Stimulated activated CD4-positive, alpha-beta T cell treated with anti-CD3 and anti-CD28 coated beads, Interleukin-1b, Interleukin-23, amount 100 ng/mL, for 1 hour (primary cell): ENCODE measurements at regions not wholly inside any gene's neighbourhood (a gene's known extent, or its start where the extent isn't known, plus 50 kb on each side); places are given as distances from the start of the nearest gene placed in this dataset.
A peak's percentile ranks its signal among the peaks of the same experiment; 100 is the strongest.
"Not testable (repeated sequence)": the region's sequence is repeated elsewhere in the genome, so short reads cannot be mapped to it uniquely, and the experiment has no call there.

Experiments
- DNase-seq, 2 donors: peaks; one replicate each; pipeline ENCODE4 v3.0.0-alpha.2; 2020; ENCODE audit warnings: low read depth in 2 of 2

DNA sequence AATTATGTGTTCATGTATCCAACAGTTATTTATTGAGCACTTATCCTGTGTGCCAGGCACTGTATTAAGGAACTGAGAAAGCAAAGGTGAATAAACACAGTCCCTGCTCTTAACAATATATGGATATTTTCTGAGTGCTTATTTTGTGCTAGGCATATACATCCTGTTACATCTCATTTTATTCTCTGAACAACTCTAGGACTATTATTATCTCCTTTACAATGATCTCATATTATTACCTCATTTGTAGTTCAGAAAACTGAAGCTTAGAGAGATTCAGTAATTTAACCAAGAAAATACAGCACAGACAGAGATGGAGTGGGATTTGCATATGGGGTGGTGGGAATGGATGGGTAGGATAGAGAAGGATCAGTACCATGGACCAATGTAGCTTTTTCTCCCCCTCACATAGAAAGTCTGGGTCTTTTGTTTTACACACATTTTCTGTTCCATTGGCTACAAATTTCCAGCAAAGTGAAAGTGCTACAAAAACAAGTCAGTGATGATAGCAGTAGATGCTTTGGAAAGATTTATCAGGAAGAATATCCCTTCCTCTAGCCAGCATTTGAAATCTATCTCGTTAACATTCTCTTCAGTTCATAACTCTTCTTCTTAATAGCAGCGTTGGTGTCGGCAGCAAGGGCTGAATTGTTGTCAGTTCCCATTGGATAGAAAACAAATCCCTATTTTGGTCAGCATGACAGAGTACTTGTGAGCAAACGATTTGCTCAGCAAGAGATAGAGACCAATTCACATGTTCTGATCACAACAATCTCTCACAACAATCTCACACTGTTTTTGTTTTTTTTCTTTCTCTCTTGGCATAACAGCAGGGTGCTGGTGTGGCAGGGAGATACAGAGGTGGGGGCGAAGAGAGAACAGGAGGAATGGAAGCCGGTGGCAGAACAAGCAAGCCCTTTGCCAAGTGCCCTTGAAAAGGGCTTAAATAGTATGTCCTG is 102.2 kb upstream of the KCTD1 start:
- DNase-seq = no peak

DNA sequence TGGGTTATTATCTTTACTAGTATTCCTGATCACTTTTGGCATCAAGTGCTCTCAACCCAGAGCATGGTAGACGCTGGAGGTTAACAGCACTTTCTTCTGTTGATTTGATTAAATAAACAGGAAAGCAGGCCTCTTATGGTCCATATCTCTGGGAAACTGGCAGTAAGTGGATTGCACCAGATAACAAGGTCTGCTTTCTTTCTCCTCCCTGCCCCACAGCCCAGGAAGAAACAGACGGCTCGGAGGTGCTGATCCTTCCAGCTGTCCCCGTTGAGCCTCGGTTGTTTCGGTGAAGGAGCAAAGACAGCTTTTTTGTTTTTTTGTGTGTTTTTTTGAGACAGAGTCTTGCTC is 100.8 kb upstream of the KCTD1 start:
- DNase-seq = no peak

DNA sequence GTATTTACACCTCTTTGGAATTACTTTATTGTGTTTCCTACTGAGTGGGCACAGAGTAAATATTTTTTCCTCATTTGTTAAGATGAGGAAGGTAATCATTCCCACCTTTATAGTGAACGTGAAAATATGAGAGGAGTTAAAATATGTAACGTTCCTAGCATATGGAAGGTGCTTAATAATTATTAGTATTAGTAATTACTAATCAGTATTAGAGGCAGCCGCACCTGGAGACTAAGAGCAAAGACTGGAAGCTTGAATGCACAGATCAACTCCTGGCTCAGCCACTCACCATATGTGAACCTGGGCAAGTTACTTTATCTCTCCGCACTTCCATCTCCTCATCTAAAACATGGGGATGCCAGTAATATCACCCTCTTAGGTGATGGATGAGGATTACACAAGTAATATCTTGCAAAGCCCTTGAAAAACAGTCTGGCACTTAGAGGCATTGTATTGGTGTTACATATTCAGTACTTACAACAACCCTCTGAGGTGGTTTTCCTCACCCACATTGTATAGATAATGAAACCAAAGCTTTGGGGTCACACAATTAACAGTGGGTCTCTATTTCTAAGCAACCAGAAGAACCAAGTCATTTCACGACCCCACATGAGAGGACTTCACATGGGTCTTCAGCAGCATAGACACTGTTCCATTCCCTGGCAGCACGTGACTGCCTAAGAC is 100.3 kb upstream of the KCTD1 start:
- DNase-seq = no peak

DNA sequence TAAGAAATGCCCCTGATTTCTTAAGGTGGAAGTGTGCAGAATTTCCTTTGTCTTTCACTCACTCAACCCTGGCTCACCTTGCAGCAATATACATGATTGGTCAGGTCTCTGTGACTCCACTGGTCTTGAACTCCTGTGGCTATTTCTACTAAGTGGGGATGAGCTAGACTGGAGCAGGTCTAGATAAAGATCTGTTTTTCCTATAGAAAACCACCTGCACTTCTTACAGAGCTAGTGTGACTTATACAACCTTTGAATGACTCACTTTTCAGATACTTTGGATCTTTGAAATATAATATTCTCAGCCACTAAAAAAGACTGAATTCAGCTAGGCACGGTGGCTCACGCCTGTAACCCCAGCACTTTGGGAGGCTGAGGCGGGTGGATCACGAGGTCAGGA is 98.5 kb upstream of the KCTD1 start:
- DNase-seq = no peak

DNA sequence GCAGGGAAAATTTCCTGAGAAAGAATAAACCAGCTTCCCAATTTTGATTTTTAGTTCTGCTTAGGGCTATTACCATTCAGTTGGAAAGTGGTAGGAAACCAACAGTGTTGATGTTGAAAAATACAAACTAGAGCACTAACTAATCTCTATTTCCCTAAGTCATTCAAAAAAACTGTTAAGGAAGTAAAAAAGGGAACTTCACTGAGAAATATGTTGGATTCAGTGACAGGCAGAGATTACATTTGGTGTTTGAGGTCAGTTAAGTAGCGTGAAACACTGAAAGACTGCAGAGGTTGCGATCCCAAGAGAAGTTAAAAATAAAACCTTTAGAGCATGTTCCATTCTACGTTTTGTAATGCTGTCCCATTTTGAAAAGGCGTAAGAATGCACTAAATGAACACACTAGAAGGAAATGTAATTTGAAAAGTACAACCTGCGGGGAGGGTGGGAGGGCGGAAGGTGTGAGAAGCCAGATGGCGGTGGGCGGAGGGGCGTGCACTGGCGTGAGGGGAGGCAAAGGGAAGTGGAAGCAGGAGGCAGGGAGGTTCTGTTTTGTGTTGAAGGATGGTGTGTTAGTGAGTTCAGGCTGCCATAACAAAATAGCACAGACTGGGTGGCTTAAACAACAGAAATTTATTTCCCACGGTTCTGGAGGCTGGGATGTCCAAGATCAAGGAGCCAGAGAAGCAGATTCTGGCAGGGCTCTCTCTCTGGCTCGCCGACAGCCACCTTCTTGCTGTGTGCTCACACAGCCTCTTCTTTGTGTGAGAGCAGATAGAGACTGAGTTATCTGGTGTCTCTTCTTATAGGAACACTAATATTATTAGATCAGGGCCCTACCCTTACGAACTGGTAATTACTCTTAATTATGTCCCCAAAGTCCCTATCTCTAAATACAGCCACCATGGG is 94.3 kb upstream of the KCTD1 start:
- no peak for DNase-seq

DNA sequence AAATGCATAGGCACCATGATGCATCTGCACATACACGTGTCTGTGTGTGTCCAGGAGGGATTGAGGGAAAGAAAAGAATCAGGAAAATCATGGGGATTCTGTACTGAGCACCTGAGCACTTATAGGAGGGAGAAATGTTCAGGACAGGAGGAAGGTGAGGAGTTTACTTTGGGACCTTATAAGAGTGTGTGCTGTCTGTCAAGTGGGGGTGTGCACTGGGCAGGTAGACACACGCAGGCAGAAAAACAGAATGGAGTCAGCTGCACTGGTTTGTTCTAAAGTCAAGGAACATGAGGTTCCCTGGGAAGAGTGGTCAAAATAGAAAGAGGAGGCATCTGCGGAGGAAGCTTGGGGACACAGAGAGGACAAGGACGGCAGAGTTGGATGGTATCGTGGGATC is 92.2 kb upstream of the KCTD1 start:
- DNase-seq = no peak

DNA sequence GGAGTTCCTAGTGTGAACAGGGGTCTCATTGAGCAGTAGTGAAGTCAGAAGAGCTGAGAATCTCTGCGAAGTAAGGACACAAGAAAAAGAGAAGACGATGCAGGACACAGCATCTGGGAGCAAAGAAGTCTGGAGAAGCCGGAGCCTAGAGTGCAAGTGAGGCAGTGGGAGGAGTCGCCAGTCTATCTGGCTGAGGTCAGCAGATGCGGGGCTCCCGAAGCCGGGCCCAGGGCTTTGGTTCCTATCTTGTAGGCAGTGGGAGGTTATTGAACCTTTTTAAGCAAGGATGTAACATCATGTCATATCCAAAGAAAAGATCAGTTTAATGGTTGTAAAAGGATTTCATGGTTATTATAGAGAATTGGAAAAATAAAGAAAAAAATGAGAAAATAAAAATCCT is 90.8 kb upstream of the KCTD1 start:
- DNase-seq = no peak

DNA sequence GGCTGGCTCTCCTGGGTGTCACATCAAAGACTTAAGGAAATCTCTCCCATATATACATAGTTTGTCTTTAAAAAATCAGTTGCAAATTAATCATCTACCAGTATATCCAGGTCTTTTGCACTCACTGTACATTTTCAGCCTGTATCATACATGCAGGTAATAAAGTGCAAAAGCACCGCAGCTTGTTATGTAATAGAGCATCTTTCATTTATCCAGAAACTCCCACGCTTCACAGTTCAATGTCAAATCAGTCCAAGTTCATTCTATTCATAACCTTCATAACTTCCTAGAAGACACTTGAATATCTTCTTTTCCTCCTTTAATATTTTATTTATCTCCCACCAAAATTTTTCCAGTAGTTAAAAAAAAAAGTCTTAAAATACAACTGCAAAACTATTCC is 89.6 kb upstream of the KCTD1 start:
- DNase-seq = no peak

DNA sequence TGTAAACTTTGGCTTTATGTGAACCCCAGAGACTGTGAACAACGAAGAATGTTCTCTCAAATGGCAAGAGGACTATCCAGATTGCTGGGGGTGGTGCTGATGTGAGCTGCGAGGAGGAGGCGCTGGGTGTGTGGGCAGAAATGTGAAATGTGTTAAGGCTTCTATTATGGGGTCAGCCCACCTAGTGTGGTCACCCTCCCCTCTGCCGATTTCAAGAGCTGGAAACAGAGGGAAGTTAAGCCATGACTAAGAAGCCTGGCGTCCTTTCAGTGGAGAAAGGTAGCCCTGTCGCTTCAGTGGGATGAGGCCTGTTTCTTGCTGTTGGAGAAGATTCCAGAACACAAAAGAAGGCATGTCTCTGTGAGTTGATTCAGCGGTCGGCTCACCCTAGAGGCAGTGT is 89.0 kb upstream of the KCTD1 start:
- DNase-seq = no peak

DNA sequence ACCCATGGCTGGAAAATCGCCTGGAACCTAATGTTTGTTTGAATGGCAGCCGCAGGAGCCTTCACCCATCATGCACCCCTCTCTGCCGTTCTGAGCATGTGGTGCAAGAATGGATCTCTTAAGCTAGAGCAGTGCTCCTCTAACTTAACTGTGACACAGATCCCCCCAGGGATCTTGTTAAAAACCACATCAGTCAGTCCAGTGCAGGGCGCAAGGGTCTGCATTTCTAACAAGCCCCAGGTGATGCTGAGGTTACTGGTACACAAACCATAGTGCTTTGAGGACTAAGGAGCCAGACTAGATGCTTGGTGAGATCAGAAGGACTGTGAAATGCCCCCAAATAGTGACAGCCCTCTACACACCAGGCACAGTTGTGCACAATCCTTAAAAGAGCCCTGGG is 87.1 kb upstream of the KCTD1 start:
- no peak for DNase-seq

DNA sequence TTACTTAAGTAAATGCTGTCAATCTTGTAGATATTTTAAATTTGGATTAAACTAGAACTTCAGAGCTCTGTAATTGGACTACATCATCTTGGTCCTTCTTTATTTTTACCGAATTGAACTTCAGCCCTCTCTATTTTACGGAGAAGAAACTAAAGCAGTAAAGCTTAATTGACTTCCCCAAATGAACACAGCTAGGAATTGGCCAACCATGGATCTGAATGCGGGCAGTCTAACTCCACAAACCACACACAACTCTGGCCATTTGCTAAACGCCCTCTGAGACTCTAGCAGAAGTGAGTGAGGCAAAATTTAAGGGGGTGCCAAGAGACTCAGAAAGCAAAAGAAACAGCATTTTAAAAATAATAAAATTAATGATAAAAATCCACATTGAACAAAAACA is 86.3 kb upstream of the KCTD1 start:
- no peak for DNase-seq

DNA sequence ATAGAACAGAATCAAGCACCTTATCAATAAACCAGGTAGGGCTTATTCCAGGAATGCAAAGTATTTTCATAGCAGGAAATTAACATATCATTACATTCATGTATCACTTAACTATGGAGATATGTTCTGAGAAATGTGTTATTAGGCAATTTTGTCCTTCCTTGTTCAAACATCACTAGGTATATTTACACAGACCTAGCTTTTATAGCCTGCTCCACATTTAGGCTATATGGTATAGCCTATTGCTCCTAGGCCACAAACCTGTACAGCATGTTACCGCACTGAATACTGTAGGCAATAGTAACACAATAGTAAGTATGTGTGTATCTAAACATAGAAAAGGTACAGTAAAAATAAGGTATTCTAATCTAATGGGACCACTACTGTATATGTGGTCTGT is 82.8 kb upstream of the KCTD1 start:
- DNase-seq = no peak

DNA sequence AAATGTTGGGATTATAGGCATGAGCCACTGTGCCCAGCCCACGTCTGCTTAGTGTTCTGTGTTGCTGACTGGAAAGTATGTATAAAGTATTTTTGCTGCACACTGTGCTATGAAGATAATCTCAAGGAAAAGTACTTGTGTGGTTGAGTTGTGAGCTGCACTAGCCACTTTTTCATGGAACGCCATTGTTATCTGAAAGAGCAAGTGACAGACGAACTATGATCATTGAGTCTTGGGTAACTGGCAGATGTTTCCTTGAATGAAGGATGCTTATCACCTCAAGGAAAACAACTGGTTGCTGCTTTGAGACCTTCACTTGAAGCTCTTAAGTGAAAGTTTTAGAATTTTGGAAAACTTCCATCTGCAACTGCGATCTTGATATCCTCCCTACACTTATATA is 82.2 kb upstream of the KCTD1 start:
- DNase-seq = no peak

DNA sequence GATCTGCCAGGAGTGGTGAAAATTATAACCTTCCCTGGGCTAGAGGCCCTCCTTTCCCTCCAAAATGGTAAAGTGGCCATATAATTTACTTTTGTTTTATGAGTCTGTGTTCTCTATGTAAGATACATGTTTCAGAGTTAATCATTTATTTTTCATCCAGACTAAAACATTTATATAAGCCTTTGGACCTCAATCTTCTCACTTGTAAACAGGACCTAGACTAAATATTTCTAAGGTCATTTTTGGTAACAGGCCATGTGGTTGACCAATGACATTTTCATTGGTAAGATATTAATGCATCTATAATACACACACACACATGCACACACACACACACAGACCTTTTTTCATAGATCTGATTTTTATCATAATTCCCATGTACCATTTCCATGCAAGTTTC is 79.7 kb upstream of the KCTD1 start:
- DNase-seq = no peak

DNA sequence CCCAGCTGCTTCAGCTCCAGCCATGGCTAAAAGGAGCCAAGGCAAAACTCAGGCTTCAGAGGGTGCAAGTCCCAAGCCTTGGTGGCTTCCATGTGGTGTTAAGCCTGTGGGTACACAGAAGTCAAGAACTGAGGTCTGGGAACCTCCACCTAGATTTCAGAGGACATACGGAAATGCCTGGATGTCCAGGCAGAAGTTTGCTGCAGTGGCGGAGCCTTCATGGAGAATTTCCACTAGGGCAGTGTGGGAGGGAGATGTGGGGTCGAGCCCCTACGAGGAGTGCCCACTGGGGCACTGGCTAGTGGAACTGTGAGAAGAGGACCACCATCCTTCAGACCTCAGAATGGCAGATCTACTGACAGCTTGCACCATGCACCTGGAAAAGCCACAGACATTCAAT is 76.1 kb upstream of the KCTD1 start:
- no peak for DNase-seq

DNA sequence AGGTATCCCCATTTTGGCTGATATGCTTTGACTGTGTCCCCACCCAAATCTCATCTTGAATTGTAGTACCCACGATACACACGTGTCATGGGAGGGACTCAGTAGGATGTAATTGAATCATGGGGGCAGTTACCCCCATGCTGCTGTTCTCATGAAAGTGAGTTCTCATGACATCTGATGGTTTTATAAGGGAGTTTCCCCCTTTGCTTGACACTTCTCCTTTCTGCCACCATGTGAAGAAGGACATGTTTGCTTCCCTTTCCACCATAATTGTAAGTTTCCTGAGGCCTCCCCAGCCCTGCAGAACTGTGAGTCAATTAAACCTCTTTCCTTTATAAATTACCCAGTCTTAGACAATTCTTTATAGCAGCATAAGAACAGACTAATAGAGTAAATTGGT is 75.0 kb upstream of the KCTD1 start:
- DNase-seq = not testable (repeated sequence)

DNA sequence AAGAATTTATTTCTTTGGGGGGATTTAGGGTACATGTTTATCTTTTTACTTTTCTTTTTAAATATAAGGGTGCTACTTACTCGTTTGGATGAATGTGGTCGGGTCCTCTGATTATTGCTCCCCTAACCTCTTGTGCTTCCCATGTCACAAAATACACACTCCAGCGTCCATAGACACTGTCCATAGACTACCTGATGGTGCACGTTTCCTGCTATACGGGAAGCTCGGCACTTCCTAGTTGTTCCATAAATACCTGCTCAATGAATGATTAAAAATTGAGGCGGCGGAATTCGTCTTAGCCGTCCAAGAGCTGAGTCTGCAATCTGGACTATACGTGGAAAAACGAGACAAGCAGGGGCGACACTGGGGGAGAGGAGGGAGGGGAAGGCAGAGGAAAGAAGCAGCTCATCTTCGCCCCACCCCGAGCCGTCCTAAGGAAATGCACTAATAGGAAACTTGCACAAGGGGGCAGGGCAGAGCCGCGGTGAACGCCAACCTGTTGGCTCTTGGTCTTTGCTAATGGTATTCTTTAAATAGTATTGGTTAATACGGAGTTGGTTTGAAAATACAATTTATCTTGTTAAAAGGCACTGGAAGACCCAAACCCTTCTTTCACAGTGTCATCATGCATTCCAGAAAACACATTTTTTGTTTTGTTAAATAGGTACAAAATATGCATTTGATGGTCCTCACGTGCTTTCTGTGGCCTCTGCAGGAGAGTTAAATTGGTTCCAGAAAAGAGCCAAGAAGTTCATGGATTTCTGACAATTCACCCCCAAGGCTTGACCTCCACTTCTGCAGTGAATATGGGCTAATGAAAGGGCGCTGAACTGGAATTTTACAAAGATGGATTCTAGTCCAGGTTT is 73.0 kb upstream of the KCTD1 start:
- peak in 1 of 2 donors; percentile 1 for DNase-seq

DNA sequence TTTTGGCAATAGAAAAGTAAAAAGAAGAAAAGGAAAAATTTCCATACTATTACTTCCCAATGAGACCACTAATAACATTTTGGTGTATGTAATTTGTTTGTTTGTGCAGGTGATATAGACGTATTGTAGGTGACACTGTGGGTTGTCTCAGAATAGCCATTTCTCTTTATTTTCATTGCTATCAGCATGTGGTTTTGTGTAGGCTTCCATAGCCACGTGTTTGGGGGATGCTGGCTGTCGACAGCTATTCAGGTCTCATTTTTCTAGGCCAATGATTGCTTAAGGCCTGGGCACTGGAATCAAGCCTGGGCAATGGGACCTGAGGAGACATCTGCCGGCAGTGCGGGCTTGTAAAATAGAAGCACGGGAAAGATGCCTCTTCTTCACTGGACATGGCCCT is 71.0 kb upstream of the KCTD1 start:
- DNase-seq = no peak

DNA sequence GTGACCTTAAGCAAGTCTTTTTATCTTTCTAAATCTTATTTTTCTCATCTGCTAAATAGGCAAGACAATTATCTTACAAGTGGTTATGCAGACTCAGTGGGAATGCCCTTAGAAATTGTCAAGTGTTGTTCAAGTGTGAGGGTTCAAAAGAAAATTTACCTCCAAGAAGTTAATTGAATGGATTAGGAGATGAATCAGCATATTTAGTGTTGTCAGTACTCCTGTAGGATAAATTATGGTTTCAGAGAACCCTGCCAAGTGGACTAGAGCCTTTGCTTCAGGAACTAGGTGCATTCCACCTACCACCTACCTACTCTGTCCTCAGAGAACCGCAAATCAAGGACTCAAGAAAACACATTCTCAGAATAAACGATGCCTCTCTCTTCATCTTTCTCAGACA is 69.8 kb upstream of the KCTD1 start:
- no peak for DNase-seq

DNA sequence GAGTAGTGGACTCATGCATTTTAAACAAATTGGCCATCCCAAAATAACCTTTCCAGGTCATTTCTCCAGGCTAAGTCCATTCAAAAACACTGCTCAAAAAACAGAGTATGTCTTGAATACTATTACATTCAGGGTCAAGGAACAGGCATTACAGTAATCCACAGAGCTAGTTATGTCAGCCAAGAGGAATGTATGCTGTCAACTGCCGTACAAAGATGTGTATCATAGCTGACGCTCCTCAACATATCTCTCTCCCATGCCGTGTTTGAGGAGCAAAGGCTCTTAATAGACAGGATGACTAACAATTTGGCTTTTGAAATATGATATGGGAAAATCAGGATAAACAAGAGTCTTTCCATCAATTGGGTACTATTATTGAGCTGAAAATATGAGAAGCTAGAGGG is 68.8 kb upstream of the KCTD1 start:
- DNase-seq = no peak

DNA sequence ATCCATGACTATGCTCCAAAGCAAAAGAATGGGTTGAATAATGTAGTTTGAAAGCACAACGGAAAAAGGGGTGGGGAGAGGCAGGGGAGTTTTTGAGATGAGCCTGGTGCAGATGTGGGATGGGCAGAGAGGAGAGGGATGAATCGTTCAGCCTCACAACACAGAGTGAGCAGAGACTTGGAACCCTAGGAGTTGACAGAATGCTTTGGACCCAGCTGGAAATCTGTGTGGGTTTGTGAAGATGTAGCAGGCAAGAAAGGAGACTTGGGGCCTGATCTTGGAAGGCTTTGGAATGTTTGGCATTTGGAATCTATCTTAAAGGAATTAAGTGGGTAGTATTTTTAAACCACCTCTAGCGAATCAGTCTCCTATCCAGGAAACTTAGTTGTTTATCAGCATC is 66.0 kb upstream of the KCTD1 start:
- DNase-seq = no peak
